SJCRH30 (cell line): ENCODE measurements at regions not wholly inside any gene's neighbourhood (a gene's known extent, or its start where the extent isn't known, plus 50 kb on each side); places are given as distances from the start of the nearest gene placed in this dataset.
"Not testable (repeated sequence)": the region's sequence is repeated elsewhere in the genome, so short reads cannot be mapped to it uniquely, and the experiment has no call there.

Source experiments
- DNase-seq, 2 experiments: peaks; one replicate each; pipeline ENCODE4 v3.0.0-alpha.2; 2015 to 2020
- H3K27ac ChIP-seq: fragments of 250-450 bp; sonication (Bioruptor Pico); 2 replicates; pipeline ENCODE4 v1.5.1; 2020; ENCODE audit warnings: mild to moderate bottlenecking, moderate library complexity
- H3K27me3 ChIP-seq: fragments of 250-450 bp; sonication (Bioruptor Pico); 2 replicates; pipeline ENCODE4 v1.5.1; 2020; ENCODE audit warnings: mild to moderate bottlenecking, moderate library complexity
- H3K36me3 ChIP-seq: fragments of 250-450 bp; sonication (Bioruptor Pico); 2 replicates; pipeline ENCODE4 v1.5.1; 2020; ENCODE audit warnings: mild to moderate bottlenecking, moderate library complexity
- H3K4me1 ChIP-seq: fragments of 250-450 bp; sonication (Bioruptor Pico); 2 replicates; pipeline ENCODE4 v1.5.1; 2020; ENCODE audit warnings: mild to moderate bottlenecking, moderate library complexity
- H3K4me3 ChIP-seq: fragments of 250-450 bp; sonication (Bioruptor Pico); 2 replicates; pipeline ENCODE4 v1.5.1; 2020; ENCODE audit warnings: mild to moderate bottlenecking, moderate library complexity
- H3K9me3 ChIP-seq: fragments of 250-450 bp; sonication (Bioruptor Pico); replicated peaks from 2 replicates; pipeline ENCODE4 v1.5.1; 2020; ENCODE audit warnings: mild to moderate bottlenecking, moderate library complexity

DNA sequence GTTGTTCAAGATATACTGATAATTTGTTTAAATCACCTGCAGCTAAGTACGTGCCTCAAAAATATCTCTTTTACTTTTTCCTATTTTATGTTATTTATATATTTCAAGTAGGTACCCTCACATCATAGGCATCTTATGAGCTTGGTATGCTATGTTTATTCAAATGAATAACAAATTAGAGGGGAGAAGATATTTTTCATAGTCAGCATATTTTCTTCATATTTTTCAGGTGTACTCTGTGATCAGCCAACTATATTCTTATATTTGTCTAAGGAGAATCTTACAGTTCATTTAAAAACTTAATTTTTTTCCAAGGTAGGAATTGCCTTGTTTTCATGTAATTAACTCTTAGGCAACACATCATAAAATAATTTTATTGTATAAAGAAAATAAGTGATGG, 421.1 kb upstream of the GRM7 start:
- Histone ChIP-seq H3K9me3 (no peaks in the 10 kb centered on the region), H3K4me3 (no peak overlapping the region), H3K36me3 (no peaks in the 10 kb centered on the region), H3K4me1 (no peaks in the 10 kb centered on the region), H3K27me3 (no peaks in the 10 kb centered on the region), H3K27ac (no peak overlapping the region)
- no peak for DNase-seq

DNA sequence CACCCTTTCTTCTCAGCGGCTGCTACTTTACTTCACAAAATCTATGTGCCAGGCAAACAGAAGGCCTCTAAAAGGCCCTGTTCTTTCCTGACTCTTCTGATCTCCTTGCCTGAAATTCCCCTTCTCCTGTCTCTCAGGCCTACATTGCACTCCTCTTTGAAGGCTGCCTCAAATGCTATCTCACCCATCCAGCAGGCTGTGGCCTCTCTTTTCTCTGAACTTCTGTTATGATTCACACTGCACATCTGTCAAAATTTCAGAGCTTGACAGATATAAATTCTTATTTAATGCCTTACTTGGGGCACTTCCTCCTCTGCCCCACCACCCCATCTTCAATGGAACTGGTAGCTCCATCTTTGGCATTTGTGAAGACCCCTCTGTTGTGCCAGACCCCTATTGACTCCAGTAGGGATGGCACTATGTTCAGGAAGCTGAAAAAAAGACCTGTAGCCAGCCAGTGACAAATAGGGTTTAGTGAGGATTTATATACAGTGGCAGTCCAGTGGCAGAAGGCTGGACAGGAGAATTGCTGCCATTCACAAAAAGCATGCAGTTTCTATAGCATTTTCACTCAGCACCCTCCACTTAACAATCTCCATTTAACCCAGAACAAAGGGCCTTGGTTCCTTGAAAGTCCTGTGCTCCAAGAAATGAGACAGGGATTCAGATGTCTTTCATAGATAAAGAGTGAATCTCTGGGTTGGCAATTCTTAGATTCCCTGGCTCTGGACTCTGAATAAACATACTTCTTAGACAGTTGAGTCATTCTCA, 415.8 kb upstream of the GRM7 start:
- H3K9me3 ChIP-seq, result no peaks in the 10 kb centered on the region
- DNase-seq, result no peak
- no peak overlapping the region for H3K27ac ChIP-seq
- no peak overlapping the region for H3K4me3 ChIP-seq
- H3K27me3 ChIP-seq, result no peaks in the 10 kb centered on the region
- H3K4me1 ChIP-seq, result no peaks in the 10 kb centered on the region
- H3K36me3 ChIP-seq, result no peaks in the 10 kb centered on the region

DNA sequence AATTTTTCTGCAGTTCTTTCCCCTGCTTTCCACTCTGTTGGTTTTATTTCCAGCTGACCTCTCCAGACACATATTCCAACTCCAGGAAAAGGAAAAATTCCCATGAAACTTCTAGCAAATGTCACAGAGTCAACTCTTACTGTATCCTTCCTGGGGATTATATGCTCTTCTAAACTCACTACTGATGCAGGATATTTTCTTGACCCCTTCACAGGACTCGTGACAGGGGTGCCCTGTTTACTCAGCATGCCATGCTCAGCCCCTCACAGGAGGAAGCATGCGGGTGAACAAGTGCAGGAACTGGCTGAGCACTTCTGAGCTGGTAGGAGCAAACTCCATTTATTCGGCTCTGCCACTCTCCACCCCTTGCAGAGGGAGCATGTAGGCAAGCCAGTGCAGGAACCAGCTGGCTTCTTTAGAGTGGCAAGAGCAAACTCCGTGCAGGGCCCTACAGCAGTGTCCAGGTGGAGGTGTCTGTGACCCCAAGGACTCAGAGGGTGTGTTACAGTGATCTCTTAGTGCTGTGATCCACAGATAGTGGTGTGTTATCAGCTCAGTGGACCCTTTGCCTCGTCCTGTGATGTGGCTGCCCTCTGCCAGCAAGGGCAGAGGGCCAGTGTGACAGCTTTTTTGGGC, 413.6 kb upstream of the GRM7 start:
- no peak overlapping the region for H3K27ac ChIP-seq
- H3K36me3 ChIP-seq, result no peaks in the 10 kb centered on the region
- no peaks in the 10 kb centered on the region; the same call in 1 of the 2 replicates for H3K27me3 ChIP-seq
- no peak for DNase-seq
- H3K9me3 ChIP-seq, result no peaks in the 10 kb centered on the region
- H3K4me3 ChIP-seq, result no peak overlapping the region
- H3K4me1 ChIP-seq, result no peaks in the 10 kb centered on the region

DNA sequence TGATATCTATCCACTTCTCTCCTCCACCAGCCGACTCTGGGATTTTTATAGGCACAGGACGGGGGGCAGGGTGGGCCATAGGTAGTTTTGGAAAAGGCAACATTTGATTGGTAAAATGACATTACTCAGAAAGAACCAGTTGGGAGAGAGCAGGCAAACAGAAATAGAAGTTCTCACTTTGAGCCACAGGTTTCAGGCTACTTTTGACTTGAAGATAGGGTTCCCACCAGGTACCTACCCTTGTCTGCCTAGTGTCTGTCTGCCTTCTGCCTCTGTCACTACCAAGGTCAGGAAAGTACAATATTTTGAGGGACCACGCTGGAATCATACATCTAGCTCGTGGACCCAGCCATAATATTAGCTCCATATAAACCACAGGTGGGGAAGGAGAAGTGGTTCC, 412.9 kb upstream of the GRM7 start:
- H3K4me1 ChIP-seq, result no peaks in the 10 kb centered on the region
- no peaks in the 10 kb centered on the region; the same call in 1 of the 2 replicates for H3K27me3 ChIP-seq
- no peak overlapping the region for H3K27ac ChIP-seq
- no peaks in the 10 kb centered on the region for H3K9me3 ChIP-seq
- H3K4me3 ChIP-seq, result no peak overlapping the region
- no peaks in the 10 kb centered on the region for H3K36me3 ChIP-seq
- DNase-seq, result no peak

DNA sequence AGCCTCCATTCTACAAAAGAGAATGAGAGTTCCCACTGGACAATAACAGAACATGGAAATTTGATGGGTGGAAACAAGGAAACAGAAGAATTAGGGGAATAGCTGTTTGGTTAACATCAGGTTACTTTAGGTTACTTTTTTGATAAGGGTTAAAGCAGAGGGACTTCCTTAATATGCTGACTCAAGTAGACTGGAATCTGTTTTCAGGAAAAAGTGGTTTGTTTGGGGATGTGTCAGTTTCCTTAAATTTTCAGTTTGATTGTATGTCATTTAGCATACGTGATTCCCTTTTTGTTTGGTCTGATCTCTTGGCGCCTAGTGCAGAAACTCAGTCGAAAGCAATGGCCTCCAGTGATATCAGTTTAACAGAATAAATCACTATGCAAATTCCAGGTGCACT, 411.8 kb upstream of the GRM7 start:
- H3K4me1 ChIP-seq, result no peaks in the 10 kb centered on the region
- H3K27ac ChIP-seq, result no peak overlapping the region
- no peak for DNase-seq
- H3K4me3 ChIP-seq, result no peak overlapping the region
- no peaks in the 10 kb centered on the region for H3K36me3 ChIP-seq
- no peaks in the 10 kb centered on the region for H3K9me3 ChIP-seq
- H3K27me3 ChIP-seq, result no peaks in the 10 kb centered on the region; the same call in 1 of the 2 replicates

DNA sequence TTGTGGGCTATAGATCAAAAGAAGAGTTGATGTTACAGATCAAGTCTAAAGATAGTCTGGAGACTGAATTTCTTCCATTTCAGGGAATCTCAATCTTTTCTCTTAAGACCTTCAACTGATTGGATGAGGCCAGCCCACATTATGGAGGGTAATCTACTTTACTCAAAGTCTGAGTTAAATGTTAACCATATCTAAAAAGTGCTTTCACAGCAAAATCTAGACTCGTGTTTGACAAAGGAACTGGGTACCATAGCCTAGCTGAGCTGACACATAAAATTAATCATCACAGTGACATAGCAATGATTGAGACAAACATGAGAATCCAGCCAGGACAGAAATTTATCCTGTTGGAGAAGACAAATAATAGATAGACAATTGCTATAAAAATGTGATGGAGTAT, 407.9 kb upstream of the GRM7 start:
- DNase-seq, result no peak
- no peak overlapping the region for H3K27ac ChIP-seq
- H3K4me1 ChIP-seq, result no peaks in the 10 kb centered on the region
- no peak overlapping the region for H3K4me3 ChIP-seq
- no peaks in the 10 kb centered on the region; the same call in 1 of the 2 replicates for H3K27me3 ChIP-seq
- no peaks in the 10 kb centered on the region for H3K36me3 ChIP-seq
- H3K9me3 ChIP-seq, result no peaks in the 10 kb centered on the region

DNA sequence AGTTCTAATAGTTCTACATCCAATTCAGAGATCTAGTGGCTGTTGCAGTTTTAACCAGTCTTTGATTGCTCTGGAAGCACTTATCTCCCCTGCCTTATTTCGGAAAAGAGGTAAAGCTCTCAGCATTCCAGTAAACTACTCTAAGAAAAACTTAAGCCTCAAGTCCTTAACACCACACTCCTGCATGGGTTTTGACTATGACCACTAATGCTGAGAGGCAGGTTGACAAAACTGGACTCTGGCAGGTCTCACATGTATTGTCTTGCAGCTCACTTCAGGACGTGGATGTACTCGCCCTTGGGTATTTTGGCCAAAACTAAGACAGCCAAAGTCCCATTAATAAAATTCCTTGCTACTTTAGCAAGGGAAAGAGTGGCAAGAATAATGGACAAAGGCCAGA, 405.9 kb upstream of the GRM7 start:
- Histone ChIP-seq H3K27me3 (no peaks in the 10 kb centered on the region; the same call in 1 of the 2 replicates), H3K4me1 (no peaks in the 10 kb centered on the region), H3K27ac (no peak overlapping the region), H3K4me3 (no peak overlapping the region), H3K9me3 (no peaks in the 10 kb centered on the region), H3K36me3 (no peaks in the 10 kb centered on the region)
- no peak for DNase-seq

DNA sequence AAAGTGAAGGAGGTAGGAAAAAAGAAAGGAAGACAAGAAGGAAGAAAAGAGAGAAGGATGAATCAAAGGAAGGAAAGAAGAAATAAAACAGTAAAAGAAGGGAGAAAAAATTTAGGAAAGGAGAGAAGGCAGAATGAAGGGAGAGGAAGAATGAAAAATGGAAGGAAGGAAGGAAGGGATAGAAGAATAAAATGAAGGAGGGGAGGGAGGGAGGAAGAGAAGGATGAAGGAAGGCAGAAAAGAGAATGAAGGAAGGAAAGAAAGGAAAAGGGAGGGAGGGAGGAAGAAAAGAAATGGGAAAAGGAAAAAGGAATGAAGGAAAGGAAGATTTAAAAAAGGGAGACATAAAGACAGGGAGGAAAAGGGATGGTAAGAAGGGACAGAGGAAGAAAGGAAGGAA, 393.7 kb upstream of the GRM7 start:
- no peak overlapping the region for H3K4me3 ChIP-seq
- H3K4me1 ChIP-seq, result no peaks in the 10 kb centered on the region
- H3K9me3 ChIP-seq, result no peaks in the 10 kb centered on the region
- H3K27ac ChIP-seq, result no peak overlapping the region
- no peaks in the 10 kb centered on the region for H3K36me3 ChIP-seq
- no peaks in the 10 kb centered on the region; the same call in 1 of the 2 replicates for H3K27me3 ChIP-seq
- DNase-seq, result no peak

DNA sequence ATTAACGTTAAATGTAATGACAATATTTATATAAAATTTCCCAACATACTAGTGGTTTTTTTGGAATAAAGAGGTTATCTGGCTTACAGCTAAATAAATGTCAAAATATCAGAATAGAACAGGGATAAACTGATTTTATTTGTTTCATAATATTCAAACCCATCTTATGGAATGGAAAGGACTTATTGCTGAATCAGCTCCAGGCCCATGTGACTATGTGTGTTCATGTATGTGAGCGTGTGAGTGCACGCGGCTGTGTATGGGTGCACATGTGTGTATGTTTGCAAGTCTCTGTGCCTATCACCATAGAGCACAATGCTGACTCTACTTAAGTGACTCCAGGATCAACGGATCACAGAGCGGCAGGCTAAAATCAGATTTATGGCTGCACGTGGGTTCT, 392.3 kb upstream of the GRM7 start:
- no peak overlapping the region for H3K4me3 ChIP-seq
- H3K9me3 ChIP-seq, result no peaks in the 10 kb centered on the region
- H3K27me3 ChIP-seq, result no peaks in the 10 kb centered on the region

DNA sequence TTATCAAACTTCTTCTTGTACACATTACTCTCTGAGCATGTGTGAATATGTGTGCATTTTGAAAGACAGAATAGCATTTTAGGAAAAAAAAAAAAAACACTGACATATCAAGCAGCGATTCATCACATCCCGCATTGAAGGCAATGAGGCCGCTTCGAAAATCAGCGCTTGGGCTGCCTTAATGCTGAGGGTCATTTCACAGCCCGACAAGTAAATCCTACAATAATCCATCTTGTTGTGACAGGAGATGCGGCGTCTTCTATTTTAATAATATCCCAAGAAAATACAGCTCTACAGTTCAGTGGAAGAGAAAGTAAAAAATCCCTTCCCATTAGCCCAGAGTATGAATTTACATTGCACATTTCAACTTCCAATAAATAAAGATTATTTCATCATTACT, 389.2 kb upstream of the GRM7 start:
- Histone ChIP-seq H3K4me3 (no peak overlapping the region), H3K27me3 (no peaks in the 10 kb centered on the region), H3K36me3 (no peaks in the 10 kb centered on the region), H3K27ac (no peak overlapping the region), H3K9me3 (no peaks in the 10 kb centered on the region), H3K4me1 (no peaks in the 10 kb centered on the region)
- DNase-seq, result no peak

More for the DNA sequence above, 392.3 kb upstream of the GRM7 start:
- Histone ChIP-seq H3K27ac (no peak overlapping the region), H3K36me3 (no peaks in the 10 kb centered on the region), H3K4me1 (no peaks in the 10 kb centered on the region)
- no peak for DNase-seq

DNA sequence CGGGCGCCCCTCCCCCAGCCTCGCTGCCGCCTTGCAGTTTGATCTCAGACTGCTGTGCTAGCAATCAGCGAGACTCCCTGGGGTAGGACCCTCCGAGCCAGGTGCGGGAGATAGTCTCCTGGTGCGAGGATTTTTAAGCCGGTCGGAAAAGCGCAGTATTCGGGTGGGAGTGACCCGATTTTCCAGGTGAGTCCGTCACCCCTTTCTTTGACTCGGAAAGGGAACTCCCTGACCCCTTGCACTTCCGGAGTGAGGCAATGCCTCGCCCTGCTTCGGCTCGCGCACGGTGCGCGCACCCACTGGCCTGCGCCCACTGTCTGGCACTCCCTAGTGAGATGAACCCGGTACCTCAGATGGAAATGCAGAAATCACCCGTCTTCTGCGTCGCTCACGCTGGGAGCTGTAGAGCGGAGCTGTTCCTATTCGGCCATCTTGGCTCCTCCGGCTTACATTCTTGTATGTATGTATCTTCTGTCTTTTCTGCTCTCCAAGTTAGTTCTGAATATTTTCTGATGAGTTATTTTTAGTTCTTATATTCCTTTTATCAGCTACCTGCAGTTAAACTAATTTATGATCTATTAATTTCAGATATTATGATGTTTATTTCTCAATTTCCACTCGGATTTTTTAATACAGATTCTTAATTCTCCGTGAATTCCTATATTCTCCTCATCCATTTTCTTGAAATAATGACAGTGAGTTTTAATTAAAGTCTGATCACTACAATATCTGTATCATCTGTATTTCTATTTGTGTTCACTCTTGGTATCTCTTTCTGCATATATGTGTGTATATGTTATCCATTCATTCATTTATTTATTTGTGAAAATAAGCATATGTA, 370.2 kb upstream of the GRM7 start:
- peak overlapping the region; percentile 65 for H3K4me3 ChIP-seq
- H3K9me3 ChIP-seq, H3K27me3 ChIP-seq, H3K36me3 ChIP-seq, H3K4me1 ChIP-seq: not testable (repeated sequence)
- peak; percentile 21 to 29 for DNase-seq
- H3K27ac ChIP-seq, result peak overlapping the region; percentile 51

DNA sequence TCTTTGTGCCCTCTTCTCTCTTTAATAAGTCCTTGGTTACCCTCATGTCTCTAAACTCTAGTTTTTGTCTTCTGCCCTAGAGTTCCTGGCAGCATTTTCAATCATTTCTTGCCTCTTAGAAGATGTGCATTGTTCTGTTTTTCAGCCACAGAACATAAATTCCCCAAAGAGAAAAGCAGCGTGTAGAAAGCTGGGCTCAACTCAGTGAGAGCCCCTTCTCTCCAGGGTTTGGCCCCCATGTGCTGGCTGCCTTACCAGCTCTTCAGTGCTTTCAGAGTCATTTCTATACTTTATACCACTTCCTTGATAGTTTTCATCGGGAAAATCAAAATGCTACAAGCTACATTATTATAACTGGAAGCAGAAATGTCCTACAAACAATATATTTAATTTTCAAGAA, 369.1 kb upstream of the GRM7 start:
- H3K4me3 ChIP-seq, result peak overlapping the region; percentile 65

DNA sequence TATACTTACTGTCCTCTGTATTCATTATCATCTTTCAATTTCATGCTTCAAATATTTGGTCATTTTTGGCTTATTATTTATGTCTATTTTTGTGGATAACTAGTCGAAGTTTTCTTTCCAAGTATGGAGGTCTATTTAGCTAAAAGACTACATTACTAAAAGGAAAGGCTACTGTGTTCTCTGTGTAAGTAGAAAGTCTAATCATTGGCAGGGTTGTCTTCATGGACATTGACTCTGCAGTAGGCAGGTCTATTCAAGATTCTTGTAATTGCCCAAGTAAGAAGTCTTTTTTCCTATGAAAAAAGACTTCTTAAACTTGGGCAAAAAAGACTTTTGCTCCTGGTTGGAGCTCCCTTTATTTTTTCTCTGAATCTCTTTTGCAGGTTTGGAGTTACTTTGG, 368.6 kb upstream of the GRM7 start:
- no peak overlapping the region for H3K4me3 ChIP-seq
- H3K4me1 ChIP-seq, result no peaks in the 10 kb centered on the region
- H3K27me3 ChIP-seq, result no peaks in the 10 kb centered on the region
- no peaks in the 10 kb centered on the region for H3K9me3 ChIP-seq
- H3K27ac ChIP-seq, result no peak overlapping the region
- H3K36me3 ChIP-seq, result no peaks in the 10 kb centered on the region
- DNase-seq, result no peak

More for the DNA sequence above, 369.1 kb upstream of the GRM7 start:
- Histone ChIP-seq H3K4me1 (no peaks in the 10 kb centered on the region), H3K36me3 (no peaks in the 10 kb centered on the region), H3K9me3 (no peaks in the 10 kb centered on the region), H3K27me3 (no peaks in the 10 kb centered on the region), H3K27ac (no peak overlapping the region; the same call in 1 of the 2 replicates)
- peak in 1 of 2 experiments; percentile 3 for DNase-seq

DNA sequence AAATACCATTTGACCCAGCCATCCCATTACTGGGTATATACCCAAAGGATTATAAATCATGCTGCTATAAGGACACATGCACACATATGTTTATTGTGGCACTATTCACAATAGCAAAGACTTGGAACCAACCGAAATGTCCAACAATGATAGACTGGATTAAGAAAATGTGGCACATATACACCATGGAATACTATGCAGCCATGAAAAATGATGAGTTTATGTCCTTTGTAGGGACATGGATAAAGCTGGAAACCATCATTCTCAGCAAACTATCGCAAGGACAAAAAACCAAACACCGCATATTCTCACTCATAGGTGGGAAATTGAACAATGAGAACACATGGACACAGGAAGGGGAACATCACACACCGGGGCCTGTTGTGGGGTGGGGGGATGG, 362.0 kb upstream of the GRM7 start:
- DNase-seq, H3K9me3 ChIP-seq, H3K4me1 ChIP-seq, H3K27me3 ChIP-seq, H3K36me3 ChIP-seq, H3K4me3 ChIP-seq, H3K27ac ChIP-seq: not testable (repeated sequence)

DNA sequence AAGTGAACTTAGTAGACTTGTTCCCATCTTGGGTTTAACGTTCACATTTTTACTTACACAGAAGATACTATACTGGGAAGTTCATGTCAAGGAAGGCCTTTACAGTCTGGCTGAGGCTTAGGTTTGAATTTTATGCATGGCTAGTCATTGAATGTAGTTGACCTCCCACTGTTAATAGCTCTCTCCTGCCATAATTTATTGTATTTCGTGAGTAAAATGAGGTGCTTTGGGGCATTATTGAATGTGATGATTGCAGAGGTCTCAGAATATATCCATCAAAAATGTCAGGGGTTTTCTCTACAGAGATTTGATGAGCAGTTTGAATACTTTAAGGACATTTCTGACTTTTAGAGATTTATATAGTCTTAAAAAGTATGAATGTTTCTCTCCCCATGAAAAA, 356.6 kb upstream of the GRM7 start:
- DNase-seq, result no peak
- Histone ChIP-seq H3K4me1 (no peaks in the 10 kb centered on the region), H3K27ac (no peak overlapping the region), H3K36me3 (no peaks in the 10 kb centered on the region), H3K4me3 (no peak overlapping the region), H3K9me3 (no peaks in the 10 kb centered on the region), H3K27me3 (no peaks in the 10 kb centered on the region)
